Body of pancreas (tissue), 4 donors: ENCODE measurements at regions not wholly inside any gene's neighbourhood (a gene's known extent, or its start where the extent isn't known, plus 50 kb on each side); places are given as distances from the start of the nearest gene placed in this dataset.

ENCODE experiments used
- ATAC-seq: fragments of 150-250 bp; one replicate; pipeline ENCODE4 v1.9.1; 2016
- DNase-seq, 4 donors: peaks; one replicate each; pipeline ENCODE4 v3.0.0-alpha.2; 2019
- H3K27ac ChIP-seq, 4 donors: fragments of 200-600 bp; sonication (generic); 1 replicate in 3 of 4; 2 replicates in 1 of 4; pipeline versions ENCODE4 v1.5.1 to v1.6.1; 2016 to 2019; ENCODE audit warnings: mild to moderate bottlenecking in 1 of 4, mixed read lengths in 1 of 4, moderate library complexity in 1 of 4
- H3K27me3 ChIP-seq, 2 donors: fragments of 200-600 bp; sonication (generic); one replicate each; pipeline ENCODE4 v1.6.0; 2016; ENCODE audit warnings: mild to moderate bottlenecking in 1 of 2
- H3K36me3 ChIP-seq, 2 donors: fragments of 200-600 bp; sonication (generic); replicated peaks in 1 of 2; 2 replicates each; pipeline ENCODE4 v1.5.1; 2016; ENCODE audit warnings: low read depth in 2 of 2; ENCODE audit not compliant: insufficient read depth in 1 of 2
- H3K4me1 ChIP-seq: fragments of 200-600 bp; sonication (generic); one replicate; pipeline ENCODE4 v1.6.0; 2016
- H3K4me3 ChIP-seq, 2 donors: fragments of 200-600 bp; sonication (generic); 1 replicate in 1 of 2; 2 replicates in 1 of 2; pipeline ENCODE4 v1.5.1; 2016 to 2019
- H3K9me3 ChIP-seq, 3 donors: fragments of 200-600 bp; sonication (generic); 1 replicate in 2 of 3; 2 replicates in 1 of 3; pipeline ENCODE4 v1.5.1; 2016
- CTCF ChIP-seq, 7 experiments: fragments of 450-650 bp in 4 of 7; fragments of 200-600 bp in 3 of 7; sonication (generic) in 3 of 7; IDR thresholded peaks; one replicate each; pipeline ENCODE4 v1.5.1; 2016 to 2019; ENCODE audit warnings: antibody characterized with exemption in 7 of 7
- POLR2A ChIP-seq, 3 donors: fragments of 450-650 bp; IDR thresholded peaks; one replicate each; pipeline ENCODE4 v1.6.1; 2016; ENCODE audit warnings: antibody characterized with exemption in 3 of 3, mild to moderate bottlenecking in 2 of 3
- WGBS, 2 donors: methylation state at CpG; one replicate each; pipeline ENCODE4 v1.1.5; 2017; 5-methylcytosine and 5-hydroxymethylcytosine counted together
- intact Hi-C: fragments of 100-400 bp; cut with DNase I; formaldehyde crosslinking; loops from one replicate; pipeline ENCODE4 v1.15.1; 2023

GRCh38 chr1:238191170-238191569, 300.4 kb upstream of the ZP4 start:
- DNase-seq, result no peak
- 69 to 88% methylated on average over 1 of the region's 1 CpG for WGBS, 2 donors
- Histone ChIP-seq H3K9me3 (no peaks in the 10 kb centered on the region), H3K4me1 (no peaks in the 10 kb centered on the region), H3K36me3 (no peaks in the 10 kb centered on the region), H3K4me3 (no peak overlapping the region), H3K27ac (no peak overlapping the region), H3K27me3 (no peaks in the 10 kb centered on the region)
- intact Hi-C loops, result no loop called here
- no peak for ATAC-seq
- no peak for TF ChIP-seq POLR2A (IDR thresholded peaks at IDR 0.05)
- TF ChIP-seq CTCF (IDR thresholded peaks at IDR 0.05), result no peak

- ATAC-seq, result no peak
- TF ChIP-seq POLR2A (IDR thresholded peaks at IDR 0.05), result no peak
- H3K36me3 ChIP-seq, result no peaks in the 10 kb centered on the region
- intact Hi-C loops, result no loop called here
- WGBS, 2 donors, result 77 to 83% methylated on average over 3 of the region's 3 CpGs
- no peaks in the 10 kb centered on the region for H3K27me3 ChIP-seq
- H3K9me3 ChIP-seq, result no peaks in the 10 kb centered on the region
- no peak overlapping the region for H3K4me3 ChIP-seq
- no peak overlapping the region for H3K27ac ChIP-seq
- H3K4me1 ChIP-seq, result no peaks in the 10 kb centered on the region
- DNase-seq, result no peak
These were observed 296.8 kb upstream of the ZP4 start for GRCh38 chr1:238187575-238187949.

- ATAC-seq (no peak), DNase-seq (no peak)
- 69 to 73% methylated on average over 4 of the region's 4 CpGs for WGBS, 2 donors
- Histone ChIP-seq H3K4me3 (no peak overlapping the region), H3K27ac (no peak overlapping the region), H3K9me3 (no peaks in the 10 kb centered on the region), H3K36me3 (no peaks in the 10 kb centered on the region), H3K27me3 (no peaks in the 10 kb centered on the region), H3K4me1 (no peaks in the 10 kb centered on the region)
- intact Hi-C loops, result no loop called here
- TF ChIP-seq POLR2A (IDR thresholded peaks at IDR 0.05) (no peak), CTCF (IDR thresholded peaks at IDR 0.05) (no peak)
These were observed 296.3 kb upstream of the ZP4 start for GRCh38 chr1:238186887-238187574.

- Histone ChIP-seq H3K4me3 (no peak overlapping the region), H3K36me3 (no peaks in the 10 kb centered on the region), H3K27ac (no peak overlapping the region), H3K4me1 (no peaks in the 10 kb centered on the region), H3K9me3 (peaks cover 0 to 5% (median 0%) of the 10 kb centered on the region in 3 donors), H3K27me3 (no peaks in the 10 kb centered on the region)
- no peak for DNase-seq
- intact Hi-C loops, result no loop called here
- no peak for TF ChIP-seq POLR2A (IDR thresholded peaks at IDR 0.05)
- TF ChIP-seq CTCF (IDR thresholded peaks at IDR 0.05), result no peak
- 81 to 85% methylated on average over 7 of the region's 7 CpGs for WGBS, 2 donors
- ATAC-seq, result no peak
These were observed 287.4 kb upstream of the ZP4 start for GRCh38 chr1:238177960-238178645.

- no peaks in the 10 kb centered on the region for H3K27me3 ChIP-seq
- DNase-seq (no peak), ATAC-seq (no peak)
- H3K4me3 ChIP-seq, result no peak overlapping the region
- H3K36me3 ChIP-seq, result no peaks in the 10 kb centered on the region
- intact Hi-C loops, result no loop called here
- H3K9me3 ChIP-seq, result peaks cover 0 to 5% (median 0%) of the 10 kb centered on the region in 3 donors
- no peak for TF ChIP-seq CTCF (IDR thresholded peaks at IDR 0.05)
- no peak overlapping the region for H3K27ac ChIP-seq
- WGBS, 2 donors, result 78 to 80% methylated on average over 1 of the region's 1 CpG
- H3K4me1 ChIP-seq, result no peaks in the 10 kb centered on the region
These were observed 286.6 kb upstream of the ZP4 start for GRCh38 chr1:238177351-238177750.
